ENCODE measurements at regions not wholly inside any gene's neighbourhood (a gene's known extent, or its start where the extent isn't known, plus 50 kb on each side); places are given as distances from the start of the nearest gene placed in this dataset.

DNA sequence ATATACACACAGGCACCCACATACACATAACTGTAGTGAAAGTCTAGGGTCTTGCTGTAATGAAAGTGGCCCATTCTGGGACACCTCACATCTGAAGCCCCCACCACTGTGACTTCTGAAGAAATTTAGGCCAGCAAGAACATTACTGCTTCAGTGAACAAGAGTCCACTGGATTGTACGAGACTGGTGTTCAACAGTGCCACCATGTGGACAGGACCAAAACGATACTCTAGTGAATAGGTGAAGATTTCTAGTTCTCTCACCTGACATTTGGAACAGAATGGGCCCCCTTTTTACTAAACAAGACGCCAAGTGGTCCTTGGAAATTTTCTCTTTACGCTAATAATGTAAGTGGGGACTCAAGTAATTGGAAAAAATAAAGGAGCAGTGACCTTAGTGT, 156.9 kb downstream of the MAFB start:
- TF ChIP-seq, protein P1, sequence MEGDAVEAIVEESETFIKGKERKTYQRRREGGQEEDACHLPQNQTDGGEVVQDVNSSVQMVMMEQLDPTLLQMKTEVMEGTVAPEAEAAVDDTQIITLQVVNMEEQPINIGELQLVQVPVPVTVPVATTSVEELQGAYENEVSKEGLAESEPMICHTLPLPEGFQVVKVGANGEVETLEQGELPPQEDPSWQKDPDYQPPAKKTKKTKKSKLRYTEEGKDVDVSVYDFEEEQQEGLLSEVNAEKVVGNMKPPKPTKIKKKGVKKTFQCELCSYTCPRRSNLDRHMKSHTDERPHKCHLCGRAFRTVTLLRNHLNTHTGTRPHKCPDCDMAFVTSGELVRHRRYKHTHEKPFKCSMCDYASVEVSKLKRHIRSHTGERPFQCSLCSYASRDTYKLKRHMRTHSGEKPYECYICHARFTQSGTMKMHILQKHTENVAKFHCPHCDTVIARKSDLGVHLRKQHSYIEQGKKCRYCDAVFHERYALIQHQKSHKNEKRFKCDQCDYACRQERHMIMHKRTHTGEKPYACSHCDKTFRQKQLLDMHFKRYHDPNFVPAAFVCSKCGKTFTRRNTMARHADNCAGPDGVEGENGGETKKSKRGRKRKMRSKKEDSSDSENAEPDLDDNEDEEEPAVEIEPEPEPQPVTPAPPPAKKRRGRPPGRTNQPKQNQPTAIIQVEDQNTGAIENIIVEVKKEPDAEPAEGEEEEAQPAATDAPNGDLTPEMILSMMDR (IDR thresholded peaks at IDR 0.05; ENCODE audit: low read depth, low read length, poor library complexity, severe bottlenecking), result peak; percentile 71
- no peak for TF ChIP-seq EZH2phosphoT487 (IDR thresholded peaks at IDR 0.05; ENCODE audit: borderline replicate concordance, low read length)
- peaks cover 21% of the 10 kb centered on the region; the same call in 1 of the 2 replicates for H3K9me3 ChIP-seq (ENCODE audit: control insufficient read depth, insufficient read depth, low read length)
- no peaks in the 10 kb centered on the region for H3K36me3 ChIP-seq (ENCODE audit: control insufficient read depth, low read length)
- no peak overlapping the region for H3K27ac ChIP-seq (ENCODE audit: low read depth, low read length)
- no peaks in the 10 kb centered on the region for H3K9me2 ChIP-seq (replicated peaks; ENCODE audit: control insufficient read depth, low read length)
- H3K27me3 ChIP-seq (ENCODE audit: control insufficient read depth, low read length), result no peaks in the 10 kb centered on the region
- H4K20me1 ChIP-seq (ENCODE audit: control insufficient read depth, insufficient read depth, low read depth, low read length), result no peaks in the 10 kb centered on the region
- H3K79me2 ChIP-seq (ENCODE audit: control insufficient read depth, low read length), result no peaks in the 10 kb centered on the region
- no peak overlapping the region for H3K4me2 ChIP-seq (ENCODE audit: low read length)
- H3K4me1 ChIP-seq (ENCODE audit: control insufficient read depth, low read length), result no peaks in the 10 kb centered on the region
- no peaks in the 10 kb centered on the region for H3F3A ChIP-seq (ENCODE audit: control insufficient read depth, insufficient read depth)
- no peak overlapping the region for H3K4me3 ChIP-seq (ENCODE audit: low read length)

DNA sequence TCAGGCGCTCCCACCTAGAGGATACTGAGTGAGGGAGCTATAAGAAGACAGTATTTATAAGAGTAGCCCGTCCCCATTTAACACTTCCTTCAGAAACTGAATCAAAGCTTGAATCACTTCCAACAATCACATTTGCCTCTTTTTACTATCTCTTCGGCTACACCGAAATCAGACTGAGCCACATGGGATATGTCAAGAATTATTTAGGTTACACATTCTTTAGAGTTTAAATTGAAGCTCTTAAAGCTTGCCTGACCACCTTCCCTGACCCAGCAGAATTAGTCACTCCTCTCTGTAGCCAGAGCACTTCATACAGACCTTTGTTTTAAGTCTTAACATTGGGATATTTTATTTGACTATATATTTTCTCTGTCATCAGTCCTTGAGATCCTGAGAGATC, 163.7 kb downstream of the MAFB start:
- Histone ChIP-seq H4K20me1 (ENCODE audit: control insufficient read depth, insufficient read depth, low read depth, low read length) (no peaks in the 10 kb centered on the region), H3K4me1 (ENCODE audit: control insufficient read depth, low read length) (no peaks in the 10 kb centered on the region), H3K9me3 (ENCODE audit: control insufficient read depth, insufficient read depth, low read length) (peaks cover 2% of the 10 kb centered on the region; the same call in 1 of the 2 replicates), H3F3A (ENCODE audit: control insufficient read depth, insufficient read depth) (no peaks in the 10 kb centered on the region), H3K9me2 (replicated peaks; ENCODE audit: control insufficient read depth, low read length) (no peaks in the 10 kb centered on the region), H3K36me3 (ENCODE audit: control insufficient read depth, low read length) (no peaks in the 10 kb centered on the region), H3K4me2 (ENCODE audit: low read length) (no peak overlapping the region), H3K79me2 (ENCODE audit: control insufficient read depth, low read length) (no peaks in the 10 kb centered on the region), H3K27ac (ENCODE audit: low read depth, low read length) (no peak overlapping the region), H3K4me3 (ENCODE audit: low read length) (no peak overlapping the region), H3K27me3 (ENCODE audit: control insufficient read depth, low read length) (no peaks in the 10 kb centered on the region)
- no peak for TF ChIP-seq EZH2phosphoT487 (IDR thresholded peaks at IDR 0.05; ENCODE audit: borderline replicate concordance, low read length)
- TF ChIP-seq, protein P1 (IDR thresholded peaks at IDR 0.05; ENCODE audit: low read depth, low read length, poor library complexity, severe bottlenecking), result no peak

- Histone ChIP-seq H4K20me1 (ENCODE audit: control insufficient read depth, insufficient read depth, low read depth, low read length) (no peaks in the 10 kb centered on the region), H3K9me2 (replicated peaks; ENCODE audit: control insufficient read depth, low read length) (no peaks in the 10 kb centered on the region), H3K27me3 (ENCODE audit: control insufficient read depth, low read length) (no peaks in the 10 kb centered on the region), H3K79me2 (ENCODE audit: control insufficient read depth, low read length) (no peaks in the 10 kb centered on the region), H3K4me2 (ENCODE audit: low read length) (no peak overlapping the region), H3K9me3 (ENCODE audit: control insufficient read depth, insufficient read depth, low read length) (no peaks in the 10 kb centered on the region), H3K4me3 (ENCODE audit: low read length) (no peak overlapping the region), H3K4me1 (ENCODE audit: control insufficient read depth, low read length) (no peaks in the 10 kb centered on the region), H3K27ac (ENCODE audit: low read depth, low read length) (no peak overlapping the region), H3F3A (ENCODE audit: control insufficient read depth, insufficient read depth) (no peaks in the 10 kb centered on the region), H3K36me3 (ENCODE audit: control insufficient read depth, low read length) (no peaks in the 10 kb centered on the region)
- TF ChIP-seq, protein P1 (IDR thresholded peaks at IDR 0.05; ENCODE audit: low read depth, low read length, poor library complexity, severe bottlenecking), result no peak
- no peak for TF ChIP-seq EZH2phosphoT487 (IDR thresholded peaks at IDR 0.05; ENCODE audit: borderline replicate concordance, low read length)
Observed at GRCh38 chr20:40524071-40524470, 165.0 kb downstream of the MAFB start.

- Histone ChIP-seq H3K4me3 (ENCODE audit: low read length) (no peak overlapping the region), H3K36me3 (ENCODE audit: control insufficient read depth, low read length) (no peaks in the 10 kb centered on the region), H3K9me3 (ENCODE audit: control insufficient read depth, insufficient read depth, low read length) (no peaks in the 10 kb centered on the region), H3K27ac (ENCODE audit: low read depth, low read length) (no peak overlapping the region), H3K27me3 (ENCODE audit: control insufficient read depth, low read length) (no peaks in the 10 kb centered on the region), H3K79me2 (ENCODE audit: control insufficient read depth, low read length) (no peaks in the 10 kb centered on the region), H3K4me1 (ENCODE audit: control insufficient read depth, low read length) (no peaks in the 10 kb centered on the region), H3K4me2 (ENCODE audit: low read length) (no peak overlapping the region), H3K9me2 (replicated peaks; ENCODE audit: control insufficient read depth, low read length) (no peaks in the 10 kb centered on the region), H4K20me1 (ENCODE audit: control insufficient read depth, insufficient read depth, low read depth, low read length) (no peaks in the 10 kb centered on the region), H3F3A (ENCODE audit: control insufficient read depth, insufficient read depth) (no peaks in the 10 kb centered on the region)
- TF ChIP-seq, protein P1 (IDR thresholded peaks at IDR 0.05; ENCODE audit: low read depth, low read length, poor library complexity, severe bottlenecking), result no peak
Observed at GRCh38 chr20:40522405-40522804, 166.6 kb downstream of the MAFB start.

Data from DOHH2 (cell line).